GM19324 (cell line): ENCODE measurements at regions not wholly inside any gene's neighbourhood (a gene's known extent, or its start where the extent isn't known, plus 50 kb on each side); places are given as distances from the start of the nearest gene placed in this dataset.
A peak's percentile ranks its signal among the peaks of the same experiment; 100 is the strongest.

ENCODE experiments used
- ATAC-seq: cut with Tn5 transposase; IDR thresholded peaks from one replicate; pipeline ENCODE4 v1.9.1; 2021; ENCODE audit warnings: mild to moderate bottlenecking, moderate library complexity; ENCODE audit not compliant: unreplicated experiment, low FRiP score

DNA sequence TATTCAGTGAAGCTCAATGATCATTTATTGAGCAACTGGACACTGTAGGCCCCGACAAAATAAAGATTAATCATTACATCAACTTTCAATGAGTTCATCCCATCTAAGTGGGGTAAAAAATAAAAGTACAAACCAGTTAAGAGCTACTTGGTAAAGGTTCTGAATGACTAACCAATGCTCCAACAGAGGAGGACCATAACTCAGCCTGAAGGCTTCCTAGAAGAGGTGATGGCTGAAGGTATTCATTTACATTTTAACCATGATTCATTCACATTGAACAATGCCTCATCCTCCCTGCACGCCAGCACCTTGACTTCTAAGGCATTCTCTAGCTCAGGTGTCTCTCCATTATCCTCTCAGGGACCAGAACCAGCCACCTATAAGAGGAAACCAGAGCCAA, 201.4 kb downstream of the ZNF462 start:
- no peak for ATAC-seq

DNA sequence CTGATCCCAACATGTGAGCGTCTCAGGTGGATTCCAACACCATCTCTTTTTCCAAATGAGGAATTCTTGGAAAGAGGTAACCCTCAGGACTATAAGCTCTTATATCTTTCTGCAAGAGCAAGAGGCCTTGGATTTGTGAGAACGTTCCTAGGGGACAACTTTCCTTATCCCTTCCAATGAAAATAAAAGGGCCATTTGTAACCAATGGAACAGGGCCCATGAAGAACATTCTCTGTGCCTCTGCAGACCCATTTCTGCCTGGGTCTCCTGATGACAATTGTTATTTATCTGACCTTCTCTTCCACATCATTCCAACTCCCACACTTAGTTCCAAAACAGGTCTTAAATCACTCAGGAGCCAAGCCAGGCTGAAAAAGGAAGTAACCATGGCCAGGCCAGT, 202.6 kb downstream of the ZNF462 start:
- no peak for ATAC-seq

DNA sequence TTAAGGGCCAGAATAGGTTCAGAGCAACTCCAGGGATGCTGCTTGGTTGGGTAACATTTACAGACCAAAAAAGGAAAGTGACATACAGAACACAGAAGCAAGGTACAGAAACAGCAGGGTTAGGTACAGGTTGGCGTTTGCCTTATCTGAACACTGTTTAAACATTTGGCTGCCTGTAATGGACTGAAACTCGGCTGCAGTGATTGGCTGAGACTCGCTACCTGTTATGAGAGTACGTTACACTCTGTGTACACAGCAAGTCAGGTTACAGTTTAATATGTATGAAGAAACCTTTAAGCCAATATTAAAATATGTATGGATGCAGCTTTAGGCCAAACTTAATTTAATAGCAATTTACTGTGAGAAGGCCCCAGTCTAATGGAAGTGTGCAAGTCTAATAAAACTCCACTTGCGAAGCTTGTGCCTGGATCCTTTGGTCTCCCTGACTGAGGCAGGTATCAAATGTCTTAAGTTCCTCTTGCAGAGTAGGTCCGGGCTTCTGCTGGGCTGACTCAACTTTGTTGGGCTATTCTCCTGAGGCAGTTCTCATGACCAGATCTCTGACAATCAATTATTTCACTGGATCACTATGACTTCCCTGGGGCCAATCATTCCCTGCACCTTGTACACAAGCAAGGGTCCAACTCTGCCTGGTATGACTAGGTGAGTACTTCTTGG, 204.9 kb downstream of the ZNF462 start:
- ATAC-seq = no peak

DNA sequence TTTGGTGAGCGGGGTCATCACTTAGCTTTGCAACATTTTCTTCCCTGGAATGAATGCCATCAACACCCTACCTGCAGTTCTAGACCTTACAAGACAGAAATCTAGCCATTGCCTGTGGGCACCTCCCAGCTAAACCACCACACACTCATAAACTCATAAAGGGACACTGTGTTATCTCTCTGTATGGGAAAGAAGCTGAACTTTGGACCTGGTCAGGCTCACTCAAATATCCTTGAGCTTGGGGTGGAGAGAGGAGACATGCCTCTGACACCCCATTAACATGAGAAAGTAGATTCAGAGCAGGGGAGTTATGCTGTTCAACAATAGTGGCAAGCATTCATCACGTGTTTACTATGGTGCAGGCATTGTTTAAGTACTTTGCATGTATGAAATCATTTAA, 205.6 kb downstream of the ZNF462 start:
- no peak for ATAC-seq

DNA sequence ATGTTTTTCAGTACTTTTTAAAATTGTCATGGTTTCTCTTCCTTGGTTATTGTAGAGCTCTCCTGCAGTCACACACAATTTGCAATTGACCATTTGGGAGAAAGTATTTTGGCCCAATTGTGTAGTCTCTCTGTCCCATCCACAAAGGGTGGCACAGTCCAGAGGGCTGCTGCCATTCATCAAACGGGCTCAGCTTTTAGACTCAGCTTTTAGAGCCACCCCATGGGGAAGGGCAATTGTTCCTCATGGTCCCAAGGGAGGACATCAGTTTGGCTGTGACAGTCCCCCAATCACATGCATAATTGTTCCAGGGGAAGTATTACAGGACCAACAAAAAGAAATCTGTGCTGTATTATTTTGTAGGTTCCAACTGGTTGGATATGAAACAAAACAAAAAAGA, 207.6 kb downstream of the ZNF462 start:
- no peak for ATAC-seq

DNA sequence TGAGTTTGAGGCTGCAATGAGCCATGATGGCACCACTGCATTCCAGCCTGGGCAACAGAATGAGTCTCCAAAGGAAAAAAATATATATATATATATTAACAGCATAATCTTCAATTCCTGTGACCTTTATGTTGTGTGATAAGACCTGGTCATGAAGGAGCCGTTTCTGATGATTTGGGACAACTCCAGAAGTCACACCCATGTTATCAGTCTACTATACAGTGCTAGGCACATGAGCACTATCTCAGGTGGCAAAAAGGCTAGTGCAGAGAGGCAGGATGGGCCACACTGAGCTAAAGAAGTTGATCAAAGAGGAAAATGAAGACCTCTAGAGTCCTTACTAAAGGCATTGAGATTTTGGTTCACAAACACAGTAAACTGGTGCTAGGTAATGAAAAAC, 205.0 kb upstream of the RAD23B start:
- no peak for ATAC-seq

DNA sequence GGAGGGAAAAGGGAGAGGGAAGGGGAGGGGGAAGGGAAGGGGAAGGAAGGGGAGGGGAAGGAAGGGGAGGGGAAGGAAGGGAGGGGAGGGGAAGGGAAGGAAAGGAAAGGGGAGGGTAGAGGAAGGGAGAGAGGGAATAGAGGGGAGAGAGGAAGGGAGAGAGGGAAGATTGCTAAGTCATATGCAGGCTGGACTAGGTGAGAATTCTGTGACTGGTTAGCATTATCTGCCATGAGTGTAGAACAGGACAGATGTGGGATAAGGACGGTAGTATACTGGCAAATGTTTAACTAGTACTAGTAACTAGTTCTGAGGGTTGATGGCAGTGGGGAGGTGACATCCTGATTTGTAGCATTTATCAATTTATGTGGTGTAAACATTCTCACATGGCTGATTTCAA, 203.5 kb upstream of the RAD23B start:
- ATAC-seq = no peak

DNA sequence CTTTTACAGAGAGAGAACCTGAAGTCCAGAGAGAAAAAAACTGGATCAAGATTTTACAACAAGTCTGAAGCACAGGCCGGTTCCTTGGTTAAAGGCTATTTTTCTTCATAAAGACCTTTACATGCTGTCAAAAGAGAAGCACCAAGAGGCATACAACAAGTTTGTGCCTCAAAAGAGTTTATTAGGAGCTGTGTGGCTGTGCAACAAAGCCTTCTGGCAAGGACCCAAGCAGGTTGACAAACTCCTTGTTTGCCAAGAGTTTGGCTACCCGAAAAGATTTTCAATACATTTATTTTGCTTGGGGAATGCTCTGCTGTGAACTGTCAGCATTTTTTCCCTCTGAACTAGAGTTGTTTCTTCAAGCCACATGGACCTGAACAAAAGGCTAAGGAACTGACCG, 202.9 kb upstream of the RAD23B start:
- no peak for ATAC-seq

DNA sequence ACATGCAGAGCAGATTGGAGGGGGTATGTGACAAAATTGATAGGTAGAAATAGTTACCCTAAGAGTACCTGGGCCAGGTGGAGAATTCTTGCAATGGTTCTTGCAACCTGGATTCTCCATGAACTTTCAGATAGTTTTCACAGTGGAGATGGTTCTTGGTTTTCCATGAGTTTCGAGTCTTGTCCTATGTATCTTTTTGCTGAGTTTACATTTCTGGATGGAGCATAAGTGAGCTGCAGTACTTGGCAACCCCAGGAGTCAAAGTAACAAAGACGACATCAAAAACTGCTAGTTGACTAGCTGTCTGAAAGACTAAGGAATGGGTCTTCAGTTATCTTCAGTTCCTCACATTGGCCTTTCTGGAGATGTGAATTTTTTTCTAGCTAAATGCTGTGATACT, 196.6 kb upstream of the RAD23B start:
- ATAC-seq = no peak

DNA sequence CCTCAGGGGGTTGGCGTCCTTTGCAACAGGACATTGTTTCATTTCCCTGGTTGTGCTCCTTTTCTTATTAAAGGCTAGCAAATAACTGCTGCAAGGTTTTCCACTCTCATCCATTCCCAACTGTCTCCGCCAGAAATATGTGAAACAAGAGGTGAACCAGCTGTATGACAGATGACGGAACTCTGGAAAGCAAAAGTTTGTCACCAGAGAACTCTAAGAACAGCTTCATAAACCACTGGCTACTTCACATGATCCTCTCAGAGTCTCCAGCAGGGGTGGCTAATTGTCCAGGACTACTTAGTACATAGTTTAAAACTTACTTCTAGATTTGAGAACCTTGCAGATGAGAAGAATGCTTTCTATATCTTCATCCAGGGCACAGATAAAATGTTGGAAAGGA, 195.9 kb upstream of the RAD23B start:
- no peak for ATAC-seq

DNA sequence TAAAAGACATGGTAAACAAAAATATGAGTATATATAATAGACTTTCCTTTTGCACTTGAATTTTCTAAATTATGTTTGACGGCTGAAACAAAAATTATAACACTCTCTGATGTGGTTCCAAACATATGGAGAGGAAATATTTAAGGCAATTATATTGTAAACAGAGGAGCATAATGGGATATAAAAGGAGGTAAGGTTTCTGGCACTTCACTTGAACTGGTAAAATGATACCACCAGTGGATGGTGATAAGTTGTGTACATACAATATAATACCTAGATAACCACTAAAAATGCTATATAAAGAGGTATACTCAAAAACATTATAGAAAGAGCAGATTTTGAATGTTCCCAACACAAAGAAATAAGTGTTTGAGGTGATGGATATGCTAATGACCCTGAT, 192.9 kb upstream of the RAD23B start:
- no peak for ATAC-seq

DNA sequence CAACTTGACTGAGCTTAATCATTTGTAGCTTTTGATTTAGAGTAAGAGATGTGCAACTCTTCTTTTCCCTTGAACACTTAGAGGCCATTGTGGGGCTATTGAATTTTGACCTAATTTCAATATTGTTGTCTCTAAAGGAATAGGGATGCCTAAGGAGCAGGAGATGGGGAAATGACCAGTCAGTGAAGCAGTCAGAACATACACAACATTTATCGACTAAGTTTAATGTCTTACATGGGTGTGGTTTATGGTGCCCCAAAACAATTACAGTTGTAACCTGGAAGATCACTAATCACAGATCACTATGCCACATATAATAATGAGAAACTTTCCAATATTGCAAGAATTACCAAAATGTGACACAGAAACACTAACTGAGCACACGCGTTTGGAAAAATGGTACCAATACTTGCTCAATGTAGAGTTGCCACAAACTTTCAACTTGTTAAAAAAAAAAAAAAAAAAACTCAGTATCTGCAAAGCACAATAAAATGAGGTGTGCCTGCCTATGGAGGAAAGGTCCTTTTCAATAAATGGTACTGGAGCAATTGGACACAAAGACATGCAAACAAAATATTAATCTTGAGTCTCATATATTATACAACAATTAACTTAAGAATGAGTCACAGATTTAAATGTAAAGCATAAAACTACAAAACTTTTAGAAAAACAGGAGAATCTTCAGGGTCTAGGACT, 189.6 kb upstream of the RAD23B start:
- no peak for ATAC-seq

DNA sequence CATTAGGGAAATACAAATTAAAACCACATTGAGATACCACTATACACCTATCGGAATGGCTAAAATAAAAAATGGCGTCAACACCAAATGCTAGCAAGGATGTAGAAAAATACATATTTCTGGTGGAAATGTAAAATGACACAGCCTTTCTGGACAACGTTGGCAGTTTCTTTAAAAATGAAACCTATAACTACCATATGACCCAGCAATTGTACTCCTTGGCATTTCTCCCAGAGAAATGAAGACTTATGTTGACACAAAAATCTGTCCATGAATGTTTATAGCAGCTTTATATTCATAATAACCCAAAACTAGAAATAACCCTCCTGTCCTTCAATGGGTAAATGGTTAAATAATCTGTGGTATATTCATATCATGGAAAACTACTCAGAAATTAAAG, 188.7 kb upstream of the RAD23B start:
- ATAC-seq = no peak

DNA sequence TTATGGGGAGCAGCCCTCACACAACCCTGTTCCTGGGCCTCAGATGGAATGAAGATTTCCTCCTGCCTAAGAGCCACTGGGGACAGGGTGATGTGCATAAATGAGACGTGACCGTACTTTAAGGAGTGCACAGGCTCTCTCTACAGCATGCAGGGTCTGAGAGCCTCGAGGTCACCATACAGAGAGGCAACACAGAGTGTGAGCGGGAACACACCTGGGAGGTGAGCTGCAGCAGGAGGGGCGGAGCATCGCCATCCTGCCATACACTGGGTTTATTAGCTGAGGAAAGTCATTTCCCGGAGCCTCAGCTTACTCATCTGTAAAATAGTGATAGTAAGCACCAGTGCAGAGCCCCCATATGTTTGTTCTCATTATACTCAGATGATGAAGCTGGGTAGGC, 182.5 kb upstream of the RAD23B start:
- no peak for ATAC-seq

DNA sequence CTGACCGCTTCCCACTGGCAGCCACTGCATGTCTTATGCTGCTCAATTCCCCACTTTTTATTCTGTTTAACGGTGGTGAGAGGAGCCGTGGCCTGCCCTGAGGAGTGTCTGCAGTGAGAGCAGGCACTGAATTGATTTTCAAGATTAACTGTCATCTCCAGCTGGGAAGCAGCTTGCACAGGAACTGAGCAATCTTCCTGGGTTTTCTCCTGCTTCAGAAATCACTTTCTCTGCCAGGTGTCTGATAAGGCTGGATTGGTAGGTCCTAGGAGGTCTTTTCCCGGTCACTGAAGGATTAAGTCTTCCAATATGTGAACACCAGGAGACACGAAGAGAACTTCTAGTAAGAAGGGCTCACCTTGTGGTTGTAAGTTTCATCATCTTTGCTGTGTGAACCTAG, 181.1 kb upstream of the RAD23B start:
- no peak for ATAC-seq

DNA sequence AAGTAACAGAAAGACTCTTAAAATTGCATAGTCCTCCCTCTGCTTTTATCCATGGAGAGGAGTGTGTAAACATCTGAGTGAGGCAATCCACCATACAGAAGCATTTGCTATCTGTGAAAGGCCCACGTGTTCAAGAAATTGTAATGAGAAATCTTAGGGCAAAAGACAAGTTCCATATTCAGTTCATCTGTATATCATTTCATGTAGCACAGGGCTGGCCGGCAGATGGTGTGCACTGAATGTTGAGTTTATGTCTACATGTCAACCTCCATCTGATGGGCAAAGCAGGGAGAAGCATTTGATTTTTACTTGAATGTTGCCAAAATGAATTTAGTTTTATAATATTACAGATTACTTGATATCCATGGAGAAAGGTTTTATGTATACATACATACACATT, 179.5 kb upstream of the RAD23B start:
- ATAC-seq = no peak

DNA sequence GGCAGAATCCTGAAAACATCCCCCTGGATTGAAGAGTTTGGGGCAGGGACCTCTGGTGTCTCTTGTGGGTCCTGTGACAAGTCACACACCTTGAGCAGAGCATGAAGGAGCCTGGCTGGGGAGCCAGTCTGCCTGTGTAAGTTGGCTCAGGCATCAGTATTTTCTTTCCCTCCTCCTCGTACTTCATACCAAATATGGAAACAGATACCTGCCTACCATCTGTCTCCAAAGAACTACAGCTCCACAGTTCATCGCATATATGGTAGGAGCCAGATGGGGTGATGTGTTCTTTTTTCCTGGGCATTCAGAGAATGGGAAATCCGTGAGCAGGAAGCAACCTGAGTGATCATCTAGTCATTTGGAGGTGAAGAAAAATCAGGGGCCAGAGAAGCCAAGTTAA, 177.3 kb upstream of the RAD23B start:
- no peak for ATAC-seq

DNA sequence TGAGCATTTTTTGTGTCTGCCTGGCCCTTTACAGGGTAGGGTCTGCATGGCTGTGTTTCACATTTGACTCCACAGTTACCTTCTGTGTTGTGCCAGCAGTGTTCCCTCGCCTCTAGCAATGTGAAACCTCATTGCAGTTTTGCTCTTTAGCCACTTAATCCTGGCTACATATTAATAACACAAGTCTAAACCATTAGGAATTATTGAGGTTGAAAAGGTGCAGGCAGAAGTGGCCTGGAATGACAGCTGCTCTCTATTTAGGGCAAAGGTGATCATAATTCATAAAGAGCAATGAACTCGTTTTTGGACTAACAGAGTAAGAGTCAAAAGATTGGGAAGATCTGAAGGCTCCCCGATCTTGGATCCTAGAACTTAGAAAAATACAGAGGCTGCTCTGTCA, 176.7 kb upstream of the RAD23B start:
- ATAC-seq = no peak

DNA sequence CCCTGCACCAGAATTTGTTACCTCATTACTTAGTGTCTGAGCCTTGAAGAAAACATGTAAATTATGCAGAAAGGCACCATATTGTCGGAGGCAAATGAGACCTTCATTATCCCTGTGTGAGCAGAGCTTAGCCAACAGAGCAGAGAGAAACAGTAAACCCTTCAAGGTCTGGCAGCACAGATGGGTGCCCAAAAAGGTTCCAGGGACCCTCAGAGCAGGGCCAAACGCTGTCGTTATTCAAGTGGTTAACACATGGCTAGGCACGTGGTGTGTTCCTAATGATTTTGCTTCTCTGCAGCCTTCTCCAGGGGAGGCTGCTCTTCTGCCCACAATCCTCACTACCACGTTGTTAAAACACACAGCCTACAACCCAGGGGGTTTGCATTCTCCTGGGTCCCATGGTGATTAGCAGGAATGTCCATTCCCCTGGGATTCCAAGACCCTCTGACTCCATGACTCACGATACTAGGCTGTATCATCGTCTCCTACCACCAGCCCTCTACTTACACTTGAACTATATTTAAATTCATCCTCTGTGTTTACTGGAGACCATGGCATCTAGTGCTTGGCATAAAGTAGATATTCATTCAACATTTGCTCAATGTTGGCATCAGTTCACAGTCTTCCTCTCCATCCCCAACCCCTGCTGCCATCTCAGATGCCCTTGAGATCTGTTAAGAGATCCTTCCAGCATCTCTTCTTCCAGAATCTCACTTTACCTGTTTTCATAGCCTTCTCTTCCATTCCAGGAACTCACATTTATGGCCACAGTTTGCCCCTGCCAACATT, 174.5 kb upstream of the RAD23B start:
- no peak for ATAC-seq

DNA sequence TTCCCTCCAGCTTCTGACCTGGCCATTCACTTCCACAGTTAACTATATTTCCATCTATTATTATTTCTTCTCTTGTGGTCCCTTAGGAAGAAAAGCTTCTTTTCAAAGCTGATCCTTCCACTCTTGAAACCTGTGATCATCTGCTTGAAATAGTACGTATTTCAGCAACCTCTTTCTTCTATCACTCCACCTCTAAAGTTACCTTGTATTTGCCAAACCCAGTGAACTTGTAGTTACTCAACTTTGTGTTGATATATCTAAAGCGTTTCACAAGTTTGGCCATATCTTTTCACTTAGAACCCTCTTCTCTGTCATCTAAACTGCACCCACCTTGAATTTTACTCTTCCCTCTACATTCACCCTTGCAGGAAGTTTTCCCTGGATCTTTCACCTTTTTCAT, 173.8 kb upstream of the RAD23B start:
- ATAC-seq = no peak

DNA sequence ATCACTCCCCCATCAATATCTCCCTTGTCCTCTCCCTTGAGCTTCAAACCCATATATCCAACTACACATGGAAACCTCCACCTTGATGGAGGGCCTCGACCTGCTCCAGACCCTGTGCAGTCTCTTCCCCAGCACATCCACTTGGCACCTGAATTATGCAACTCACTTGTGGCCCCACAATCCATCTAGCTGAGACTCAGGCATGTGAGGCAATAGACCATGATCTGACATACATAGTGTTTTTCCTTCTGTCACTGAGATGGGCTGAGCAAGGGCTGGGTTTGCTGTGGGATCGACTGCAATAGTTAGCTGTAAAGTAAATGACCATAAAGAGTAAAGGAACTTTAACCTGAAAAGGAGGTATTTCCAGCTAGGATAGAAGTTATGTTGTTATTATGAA, 172.9 kb upstream of the RAD23B start:
- no peak for ATAC-seq

DNA sequence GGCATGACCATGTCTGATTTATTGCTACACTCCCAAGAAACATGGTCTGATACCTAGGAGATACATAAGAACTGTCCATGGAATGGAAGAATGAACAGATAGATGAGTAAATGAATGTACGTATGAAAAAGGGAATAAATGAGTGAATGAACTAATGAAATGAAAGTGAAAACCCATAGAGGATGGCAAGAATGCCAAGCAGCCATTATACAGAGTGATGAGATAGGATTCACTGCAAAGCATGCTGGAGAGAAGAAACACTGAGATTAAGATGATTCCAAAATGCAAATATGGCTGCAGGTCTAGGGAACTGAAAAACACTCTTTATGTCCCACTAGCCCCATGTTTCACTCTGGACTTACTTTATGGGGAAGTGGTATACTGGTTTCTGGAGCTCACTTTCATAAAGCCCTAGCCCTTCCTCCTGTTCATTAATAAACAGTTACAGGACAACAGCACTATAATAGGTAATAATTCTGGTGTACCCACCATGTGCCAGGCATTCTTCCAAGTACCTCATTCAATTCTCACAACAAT, 170.3 kb upstream of the RAD23B start:
- peak; percentile 70 for ATAC-seq
